Stimulated activated naive CD8-positive, alpha-beta T cell treated with anti-CD3 and anti-CD28 coated beads, Interleukin-15, Interleukin-2, amounts not matched to agents 100 ng/mL and 50 ng/mL, for 24 hours (primary cell): ENCODE measurements at regions not wholly inside any gene's neighbourhood (a gene's known extent, or its start where the extent isn't known, plus 50 kb on each side); places are given as distances from the start of the nearest gene placed in this dataset.
A peak's percentile ranks its signal among the peaks of the same experiment; 100 is the strongest.
"Not testable (repeated sequence)": the region's sequence is repeated elsewhere in the genome, so short reads cannot be mapped to it uniquely, and the experiment has no call there.

Experiments
- H3K27ac Mint-ChIP-seq: one replicate; pipeline ENCODE4 v1.8.0; 2021; ENCODE audit warnings: mild to moderate bottlenecking, mixed read lengths
- H3K27me3 Mint-ChIP-seq: one replicate; pipeline ENCODE4 v1.8.0; 2021; ENCODE audit warnings: mixed read lengths
- H3K36me3 Mint-ChIP-seq: one replicate; pipeline ENCODE4 v1.8.0; 2021; ENCODE audit warnings: low read depth, mixed read lengths
- H3K4me1 Mint-ChIP-seq: one replicate; pipeline ENCODE4 v1.8.0; 2021; ENCODE audit warnings: low read depth, mixed read lengths
- H3K4me3 Mint-ChIP-seq: one replicate; pipeline ENCODE4 v1.8.0; 2021; ENCODE audit warnings: mild to moderate bottlenecking, mixed read lengths
- H3K9me3 Mint-ChIP-seq: one replicate; pipeline ENCODE4 v1.8.0; 2021; ENCODE audit warnings: mixed read lengths

GRCh38 chr22:19609753-19610152 is 85.5 kb upstream of the CLDN5 start:
- not testable (repeated sequence) for H3K4me3 Mint-ChIP-seq, H3K27me3 Mint-ChIP-seq, H3K9me3 Mint-ChIP-seq, H3K36me3 Mint-ChIP-seq, H3K27ac Mint-ChIP-seq
- peaks cover 59% of the 10 kb centered on the region for H3K4me1 Mint-ChIP-seq

GRCh38 chr22:19610518-19611253 is 86.5 kb upstream of the CLDN5 start:
- H3K4me3 Mint-ChIP-seq = peak overlapping the region; percentile 5
- peak overlapping the region; percentile 58 for H3K27ac Mint-ChIP-seq
- no peaks in the 10 kb centered on the region for H3K36me3 Mint-ChIP-seq
- H3K27me3 Mint-ChIP-seq = peaks cover 6% of the 10 kb centered on the region
- peaks cover 59% of the 10 kb centered on the region for H3K4me1 Mint-ChIP-seq
- no peaks in the 10 kb centered on the region for H3K9me3 Mint-ChIP-seq

- H3K4me3 Mint-ChIP-seq = no peak overlapping the region
- no peaks in the 10 kb centered on the region for H3K9me3 Mint-ChIP-seq
- no peak overlapping the region for H3K27ac Mint-ChIP-seq
- H3K36me3 Mint-ChIP-seq = no peaks in the 10 kb centered on the region
- peaks cover 6% of the 10 kb centered on the region for H3K27me3 Mint-ChIP-seq
- H3K4me1 Mint-ChIP-seq = peaks cover 58% of the 10 kb centered on the region
Observed at GRCh38 chr22:19611590-19611989, 87.4 kb upstream of the CLDN5 start.

- Mint-ChIP-seq H3K4me3 (no peak overlapping the region), H3K27me3 (peaks cover 3% of the 10 kb centered on the region), H3K9me3 (no peaks in the 10 kb centered on the region), H3K27ac (no peak overlapping the region), H3K36me3 (no peaks in the 10 kb centered on the region), H3K4me1 (peaks cover 43% of the 10 kb centered on the region)
Observed at GRCh38 chr22:19612866-19613572, 88.8 kb upstream of the CLDN5 start.

- H3K36me3 Mint-ChIP-seq = no peaks in the 10 kb centered on the region
- H3K9me3 Mint-ChIP-seq = no peaks in the 10 kb centered on the region
- H3K27me3 Mint-ChIP-seq = no peaks in the 10 kb centered on the region
- H3K4me3 Mint-ChIP-seq = no peak overlapping the region
- no peak overlapping the region for H3K27ac Mint-ChIP-seq
- H3K4me1 Mint-ChIP-seq = peaks cover 44% of the 10 kb centered on the region
Observed at GRCh38 chr22:19614536-19614863, 90.3 kb upstream of the CLDN5 start.

- Mint-ChIP-seq H3K4me1 (peaks cover 47% of the 10 kb centered on the region), H3K27me3 (no peaks in the 10 kb centered on the region), H3K36me3 (no peaks in the 10 kb centered on the region)
Observed at GRCh38 chr22:19615001-19615461, 90.8 kb upstream of the CLDN5 start.

GRCh38 chr22:19615867-19616581 is 91.8 kb upstream of the CLDN5 start:
- Mint-ChIP-seq H3K9me3 (no peaks in the 10 kb centered on the region), H3K4me1 (peaks cover 38% of the 10 kb centered on the region), H3K4me3 (no peak overlapping the region), H3K27ac (no peak overlapping the region), H3K27me3 (no peaks in the 10 kb centered on the region), H3K36me3 (no peaks in the 10 kb centered on the region)

More at GRCh38 chr22:19615001-19615461, 90.8 kb upstream of the CLDN5 start:
- no peaks in the 10 kb centered on the region for H3K9me3 Mint-ChIP-seq
- no peak overlapping the region for H3K4me3 Mint-ChIP-seq
- no peak overlapping the region for H3K27ac Mint-ChIP-seq

- Mint-ChIP-seq H3K27ac (peak overlapping the region; percentile 33), H3K4me1 (peaks cover 20% of the 10 kb centered on the region), H3K27me3 (no peaks in the 10 kb centered on the region), H3K4me3 (no peak overlapping the region), H3K36me3 (no peaks in the 10 kb centered on the region), H3K9me3 (no peaks in the 10 kb centered on the region)
Observed at GRCh38 chr22:19619144-19620009, 94.9 kb upstream of the SEPTIN5 start.

- Mint-ChIP-seq H3K4me3 (no peak overlapping the region), H3K9me3 (no peaks in the 10 kb centered on the region), H3K36me3 (no peaks in the 10 kb centered on the region), H3K27ac (no peak overlapping the region), H3K4me1 (peaks cover 20% of the 10 kb centered on the region), H3K27me3 (no peaks in the 10 kb centered on the region)
Observed at GRCh38 chr22:19620742-19621371, 93.4 kb upstream of the SEPTIN5 start.

GRCh38 chr22:19621373-19622060 is 92.8 kb upstream of the SEPTIN5 start:
- Mint-ChIP-seq H3K4me1 (peaks cover 20% of the 10 kb centered on the region), H3K4me3 (no peak overlapping the region), H3K27ac (no peak overlapping the region), H3K9me3 (no peaks in the 10 kb centered on the region), H3K36me3 (no peaks in the 10 kb centered on the region), H3K27me3 (no peaks in the 10 kb centered on the region)

- Mint-ChIP-seq H3K9me3 (no peaks in the 10 kb centered on the region), H3K4me1 (peaks cover 20% of the 10 kb centered on the region), H3K4me3 (no peak overlapping the region), H3K27ac (no peak overlapping the region), H3K27me3 (no peaks in the 10 kb centered on the region), H3K36me3 (no peaks in the 10 kb centered on the region)
Observed at GRCh38 chr22:19622061-19622441, 92.3 kb upstream of the SEPTIN5 start.

- no peaks in the 10 kb centered on the region for H3K36me3 Mint-ChIP-seq
- H3K9me3 Mint-ChIP-seq = no peaks in the 10 kb centered on the region
- H3K4me1 Mint-ChIP-seq = peaks cover 6% of the 10 kb centered on the region
- no peak overlapping the region for H3K4me3 Mint-ChIP-seq
- H3K27me3 Mint-ChIP-seq = peaks cover 4% of the 10 kb centered on the region
- H3K27ac Mint-ChIP-seq = no peak overlapping the region
Observed at GRCh38 chr22:19625331-19626041, 88.8 kb upstream of the SEPTIN5 start.

GRCh38 chr22:19626042-19626587 is 88.2 kb upstream of the SEPTIN5 start:
- Mint-ChIP-seq H3K27ac (no peak overlapping the region), H3K27me3 (peaks cover 4% of the 10 kb centered on the region), H3K4me3 (no peak overlapping the region), H3K36me3 (no peaks in the 10 kb centered on the region), H3K9me3 (no peaks in the 10 kb centered on the region), H3K4me1 (peaks cover 6% of the 10 kb centered on the region)
